ENCODE measurements at regions not wholly inside any gene's neighbourhood (a gene's known extent, or its start where the extent isn't known, plus 50 kb on each side); places are given as distances from the start of the nearest gene placed in this dataset.

DNA sequence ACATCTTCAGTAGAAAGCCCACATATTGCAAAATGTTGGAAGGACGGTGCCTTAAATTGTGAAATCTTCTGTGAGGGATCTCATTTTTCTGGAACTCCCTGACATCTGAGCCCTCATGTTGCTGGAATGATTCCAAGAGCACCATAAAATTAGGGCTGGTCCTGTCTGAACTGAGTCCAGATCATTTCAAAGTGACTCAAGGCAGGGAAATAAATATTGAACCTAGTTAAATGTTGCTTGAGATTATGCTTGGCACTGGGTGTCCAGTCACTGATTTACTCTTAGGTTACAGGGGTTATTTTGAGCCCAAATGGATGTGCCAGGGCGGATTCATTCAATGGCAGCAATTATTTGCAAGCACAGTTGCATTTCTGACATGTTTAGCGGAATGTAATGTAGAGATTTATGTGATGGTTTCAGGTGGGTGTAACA is 437.0 kb downstream of the PIK3R1 start:
- H3K4me1 Mint-ChIP-seq: no peaks in the 10 kb centered on the region
- no peak for ATAC-seq (replicated peaks; ENCODE audit: extremely low read depth, poor library complexity, severe bottlenecking)
- H3K27ac Mint-ChIP-seq (ENCODE audit: low read depth): no peak overlapping the region
- no peak overlapping the region for H3K4me3 Mint-ChIP-seq
- no peaks in the 10 kb centered on the region for H3K9me3 Mint-ChIP-seq
- H3K27me3 Mint-ChIP-seq: no peaks in the 10 kb centered on the region
- H3K36me3 Mint-ChIP-seq (ENCODE audit: insufficient read depth): no peaks in the 10 kb centered on the region
- DNase-seq (ENCODE audit: low spot score in 2 of 2): no peak

DNA sequence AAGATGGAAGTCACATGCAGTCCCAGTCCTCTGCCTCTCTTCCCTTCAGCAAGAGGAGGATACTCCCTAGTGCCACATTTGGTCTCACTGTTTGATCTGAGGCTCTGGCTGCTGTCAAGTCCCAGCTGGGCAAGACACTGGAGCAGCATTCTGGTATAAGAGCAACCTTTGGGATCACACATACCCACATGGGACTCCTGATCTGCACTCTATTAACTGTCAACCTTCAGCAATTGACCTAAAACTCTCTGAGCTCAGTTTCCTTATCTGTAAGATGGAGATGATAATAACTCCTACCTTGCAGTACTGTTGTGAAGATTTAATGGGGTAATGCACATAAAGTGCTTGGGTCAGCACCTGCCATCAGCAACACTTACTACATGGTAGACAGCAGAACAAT is 437.9 kb downstream of the PIK3R1 start:
- DNase-seq (ENCODE audit: low spot score in 2 of 2) (no peak), ATAC-seq (replicated peaks; ENCODE audit: extremely low read depth, poor library complexity, severe bottlenecking) (no peak)
- Mint-ChIP-seq H3K36me3 (ENCODE audit: insufficient read depth) (no peaks in the 10 kb centered on the region), H3K4me1 (no peaks in the 10 kb centered on the region), H3K9me3 (no peaks in the 10 kb centered on the region), H3K27me3 (no peaks in the 10 kb centered on the region), H3K4me3 (no peak overlapping the region), H3K27ac (ENCODE audit: low read depth) (no peak overlapping the region)

DNA sequence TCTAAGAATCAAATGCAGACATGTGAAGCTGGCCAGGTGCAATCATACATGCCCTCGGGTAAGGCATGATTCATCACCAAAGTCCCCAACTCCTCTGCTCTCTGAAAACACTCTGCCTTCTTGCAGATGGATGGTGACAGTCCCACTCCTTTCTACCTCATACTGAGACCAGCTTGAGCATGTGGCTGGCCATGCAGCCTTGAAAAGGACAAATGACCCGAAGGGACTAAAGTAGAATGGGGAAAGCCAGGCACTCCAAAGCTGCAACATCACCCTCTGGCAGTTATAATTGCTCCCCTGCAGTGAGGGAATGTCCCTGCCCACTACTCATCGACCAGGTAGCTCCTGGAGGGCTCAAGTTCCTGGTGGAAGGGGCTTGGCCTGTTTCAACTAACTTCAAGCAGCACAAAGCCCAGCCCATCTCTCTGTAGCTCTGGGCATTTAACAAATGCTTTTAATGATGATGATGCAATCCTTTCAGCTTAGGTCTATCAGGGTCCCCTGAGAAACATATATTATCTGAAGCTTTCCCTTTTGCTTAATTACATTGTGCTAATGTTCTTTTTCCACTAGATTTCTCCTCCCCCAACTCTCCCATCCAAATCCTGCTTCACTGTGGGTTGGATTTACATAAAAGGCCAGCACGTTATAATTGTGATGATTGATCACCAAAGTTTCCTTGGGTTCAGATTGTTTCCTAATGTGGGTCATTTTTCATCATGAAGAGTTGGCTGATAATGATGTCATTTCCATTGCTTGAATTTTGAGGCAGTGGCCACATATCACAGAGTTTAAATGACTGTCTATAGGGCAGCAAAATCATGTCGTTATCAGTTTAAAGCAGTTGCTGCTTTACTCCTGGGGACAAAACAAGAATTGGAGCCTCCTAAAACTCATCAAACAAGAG is 436.5 kb upstream of the SLC30A5 start:
- Mint-ChIP-seq H3K36me3 (ENCODE audit: insufficient read depth) (no peaks in the 10 kb centered on the region), H3K27ac (ENCODE audit: low read depth) (no peak overlapping the region), H3K9me3 (no peaks in the 10 kb centered on the region), H3K4me3 (no peak overlapping the region), H3K27me3 (no peaks in the 10 kb centered on the region), H3K4me1 (no peaks in the 10 kb centered on the region)
- no peak for ATAC-seq (replicated peaks; ENCODE audit: extremely low read depth, poor library complexity, severe bottlenecking)
- no peak for DNase-seq (ENCODE audit: low spot score in 2 of 2)

DNA sequence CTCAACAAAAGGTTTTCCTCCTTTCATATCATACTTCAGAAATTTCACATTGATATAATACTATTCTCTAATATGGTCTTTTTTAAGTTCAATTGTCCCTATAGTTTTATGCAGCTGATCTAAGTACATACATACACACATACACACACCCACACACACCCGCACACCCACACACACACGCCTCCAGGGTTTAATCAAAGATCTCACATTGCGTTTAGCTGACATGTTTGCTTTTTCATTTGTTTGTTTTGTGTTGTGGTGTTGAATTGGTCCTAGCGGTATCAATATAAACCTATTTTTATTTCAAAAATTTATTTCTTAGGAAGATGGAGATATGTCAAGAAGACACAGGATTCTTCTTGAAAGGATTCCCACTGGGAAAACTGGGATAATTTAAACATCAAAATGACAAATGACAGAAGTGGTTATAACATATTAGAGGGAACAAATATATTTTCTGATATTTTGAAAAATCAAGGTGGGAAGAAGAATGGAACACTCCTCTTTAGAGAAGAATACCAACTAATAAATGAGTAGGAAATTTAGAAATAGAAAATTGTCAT is 434.9 kb upstream of the SLC30A5 start:
- H3K36me3 Mint-ChIP-seq (ENCODE audit: insufficient read depth): no peaks in the 10 kb centered on the region
- H3K9me3 Mint-ChIP-seq: no peaks in the 10 kb centered on the region
- H3K27ac Mint-ChIP-seq (ENCODE audit: low read depth): no peak overlapping the region
- ATAC-seq (replicated peaks; ENCODE audit: extremely low read depth, poor library complexity, severe bottlenecking) (no peak), DNase-seq (ENCODE audit: low spot score in 2 of 2) (no peak)
- no peaks in the 10 kb centered on the region for H3K27me3 Mint-ChIP-seq
- H3K4me3 Mint-ChIP-seq: no peak overlapping the region
- H3K4me1 Mint-ChIP-seq: no peaks in the 10 kb centered on the region

DNA sequence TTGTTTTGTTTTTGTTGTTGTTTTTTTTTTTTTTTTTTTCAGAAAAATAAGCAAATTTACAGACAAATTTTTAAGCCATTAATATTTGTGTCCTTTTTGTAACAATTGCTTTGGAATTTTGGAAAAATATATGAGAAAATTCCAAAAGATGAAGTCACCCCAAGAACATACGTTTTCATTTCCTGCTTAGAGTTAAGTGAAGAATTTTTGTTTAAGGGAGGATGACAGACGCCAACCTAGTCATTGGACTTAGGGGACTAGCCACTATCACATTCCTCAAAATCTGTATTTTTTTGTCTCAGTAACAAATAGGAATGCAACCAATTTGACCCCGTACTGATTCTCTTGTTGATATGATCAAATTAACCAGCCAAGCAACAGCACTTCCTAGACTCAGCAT is 433.9 kb upstream of the SLC30A5 start:
- H3K4me3 Mint-ChIP-seq: no peak overlapping the region
- no peaks in the 10 kb centered on the region for H3K27me3 Mint-ChIP-seq
- H3K27ac Mint-ChIP-seq (ENCODE audit: low read depth): no peak overlapping the region
- no peaks in the 10 kb centered on the region for H3K4me1 Mint-ChIP-seq
- no peaks in the 10 kb centered on the region for H3K36me3 Mint-ChIP-seq (ENCODE audit: insufficient read depth)
- no peaks in the 10 kb centered on the region for H3K9me3 Mint-ChIP-seq
- no peak for ATAC-seq (replicated peaks; ENCODE audit: extremely low read depth, poor library complexity, severe bottlenecking)
- DNase-seq (ENCODE audit: low spot score in 2 of 2): no peak

DNA sequence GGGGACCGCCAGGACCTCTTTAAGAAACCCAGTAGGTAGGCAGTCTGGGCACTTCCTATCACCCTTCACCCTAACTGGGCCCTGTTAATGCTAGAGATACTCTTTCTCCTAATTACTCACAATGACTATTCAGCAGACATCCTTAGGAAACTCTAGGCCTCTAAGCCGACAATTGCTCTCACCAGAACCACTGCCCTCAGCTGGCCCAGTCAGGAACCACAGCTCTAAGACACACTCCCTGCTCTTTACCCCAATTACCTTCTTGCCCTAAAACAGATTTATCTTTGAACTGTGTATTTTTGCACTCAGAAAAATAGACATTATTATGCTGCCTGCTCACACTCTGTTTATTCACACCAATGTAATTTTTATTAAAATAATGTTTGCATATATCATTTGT is 432.6 kb upstream of the SLC30A5 start:
- Mint-ChIP-seq H3K27ac (ENCODE audit: low read depth) (no peak overlapping the region), H3K36me3 (ENCODE audit: insufficient read depth) (no peaks in the 10 kb centered on the region), H3K9me3 (no peaks in the 10 kb centered on the region), H3K27me3 (no peaks in the 10 kb centered on the region), H3K4me3 (no peak overlapping the region), H3K4me1 (no peaks in the 10 kb centered on the region)
- DNase-seq (ENCODE audit: low spot score in 2 of 2) (no peak), ATAC-seq (replicated peaks; ENCODE audit: extremely low read depth, poor library complexity, severe bottlenecking) (no peak)

DNA sequence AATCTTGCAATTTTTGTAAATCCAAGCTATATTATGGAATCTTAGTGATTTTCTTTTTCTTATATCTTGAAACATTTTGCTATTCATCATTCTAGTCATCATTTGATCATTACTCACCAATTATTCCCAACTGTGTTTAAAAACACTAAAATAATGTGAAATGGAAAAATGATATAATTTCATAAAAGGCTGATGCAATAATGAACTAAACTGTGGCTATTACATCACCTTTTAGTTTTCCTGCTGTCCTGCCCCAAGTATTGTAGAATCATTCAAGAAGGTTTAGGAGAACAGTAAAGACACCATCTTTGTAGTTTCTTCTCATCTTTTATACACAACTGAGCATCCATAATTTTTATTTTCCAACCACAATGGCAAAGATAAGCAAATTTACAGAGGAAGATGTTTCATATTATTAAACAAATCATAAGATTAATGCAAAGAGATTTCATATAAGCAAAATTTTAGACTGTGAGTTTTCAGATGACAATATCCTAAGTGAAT is 431.0 kb upstream of the SLC30A5 start:
- no peaks in the 10 kb centered on the region for H3K4me1 Mint-ChIP-seq
- no peak overlapping the region for H3K4me3 Mint-ChIP-seq
- H3K36me3 Mint-ChIP-seq (ENCODE audit: insufficient read depth): no peaks in the 10 kb centered on the region
- no peaks in the 10 kb centered on the region for H3K27me3 Mint-ChIP-seq
- DNase-seq (ENCODE audit: low spot score in 2 of 2) (no peak), ATAC-seq (replicated peaks; ENCODE audit: extremely low read depth, poor library complexity, severe bottlenecking) (no peak)
- no peak overlapping the region for H3K27ac Mint-ChIP-seq (ENCODE audit: low read depth)
- no peaks in the 10 kb centered on the region for H3K9me3 Mint-ChIP-seq

DNA sequence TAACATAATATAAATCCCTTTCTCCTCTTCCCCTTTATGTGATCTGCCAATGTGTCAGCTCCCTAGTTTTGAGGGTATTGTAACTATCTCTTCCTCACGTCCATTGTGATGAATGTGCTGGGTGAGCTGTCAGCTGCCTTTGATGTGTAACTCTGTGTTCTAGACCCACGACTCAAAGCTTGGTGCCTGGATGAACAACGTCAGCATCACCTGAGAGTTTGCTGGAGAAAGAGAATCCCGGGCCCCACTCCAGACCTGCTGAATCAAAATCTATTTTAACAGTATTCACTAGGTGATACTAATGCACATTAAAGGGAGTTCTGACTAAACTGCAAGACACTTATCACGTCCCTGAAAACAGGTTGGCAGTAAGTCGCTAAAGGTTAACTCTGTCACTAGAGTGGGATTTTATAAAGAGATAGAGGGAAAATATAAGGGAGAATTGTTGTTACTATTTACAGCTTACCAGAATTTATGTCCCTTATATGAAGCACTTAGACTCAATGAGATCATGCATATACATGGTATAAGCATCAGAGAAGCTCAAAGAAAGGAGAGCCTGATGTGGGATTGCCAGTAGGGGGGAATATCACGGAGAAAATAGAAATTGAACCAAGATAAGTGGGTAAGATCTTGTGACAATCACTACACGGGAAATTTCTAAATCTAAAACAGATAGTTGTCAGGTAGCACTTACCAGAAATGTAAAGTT is 423.8 kb upstream of the SLC30A5 start:
- DNase-seq (ENCODE audit: low spot score in 2 of 2): no peak
- no peak overlapping the region for H3K4me3 Mint-ChIP-seq
- no peaks in the 10 kb centered on the region for H3K36me3 Mint-ChIP-seq (ENCODE audit: insufficient read depth)
- H3K27me3 Mint-ChIP-seq: no peaks in the 10 kb centered on the region
- no peak overlapping the region for H3K27ac Mint-ChIP-seq (ENCODE audit: low read depth)
- ATAC-seq (replicated peaks; ENCODE audit: extremely low read depth, poor library complexity, severe bottlenecking): no peak
- H3K9me3 Mint-ChIP-seq: no peaks in the 10 kb centered on the region
- H3K4me1 Mint-ChIP-seq: peaks cover 10% of the 10 kb centered on the region

DNA sequence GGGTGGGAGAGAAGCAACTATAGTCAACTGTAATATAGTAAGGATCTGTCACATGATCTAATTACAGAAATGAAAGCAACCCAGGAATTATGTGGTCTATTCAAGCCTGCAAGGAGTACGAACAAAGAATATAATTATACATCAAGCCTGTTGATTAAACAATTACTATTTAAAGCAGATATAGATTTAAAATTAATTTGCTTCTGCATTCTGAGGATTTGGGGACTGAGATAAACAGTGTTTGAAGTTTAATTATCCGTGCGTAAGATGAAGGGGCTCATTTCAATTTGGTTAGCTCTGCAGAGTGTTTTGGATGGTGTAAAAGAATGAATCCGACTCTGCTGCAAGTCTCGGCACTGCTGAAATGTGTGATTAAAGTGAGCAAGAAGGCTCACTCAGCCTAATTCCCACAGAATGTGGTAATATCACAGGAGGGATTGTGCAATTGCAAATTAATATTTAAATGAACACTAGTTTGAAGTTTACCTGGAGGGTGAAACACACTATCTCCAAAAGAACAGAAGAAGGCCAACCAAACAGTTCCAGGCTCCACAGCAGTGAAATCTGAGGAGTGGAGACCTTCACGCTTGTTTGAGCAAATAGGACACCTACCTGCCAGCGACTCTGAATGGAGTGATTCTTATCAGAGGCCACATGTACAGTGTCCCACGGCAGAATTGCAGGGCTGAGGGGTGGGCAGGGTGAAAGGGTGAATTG is 420.6 kb upstream of the SLC30A5 start:
- Mint-ChIP-seq H3K4me3 (no peak overlapping the region), H3K27me3 (no peaks in the 10 kb centered on the region), H3K4me1 (peaks cover 10% of the 10 kb centered on the region), H3K27ac (ENCODE audit: low read depth) (no peak overlapping the region), H3K36me3 (ENCODE audit: insufficient read depth) (no peaks in the 10 kb centered on the region), H3K9me3 (no peaks in the 10 kb centered on the region)
- ATAC-seq (replicated peaks; ENCODE audit: extremely low read depth, poor library complexity, severe bottlenecking) (no peak), DNase-seq (ENCODE audit: low spot score in 2 of 2) (no peak)

DNA sequence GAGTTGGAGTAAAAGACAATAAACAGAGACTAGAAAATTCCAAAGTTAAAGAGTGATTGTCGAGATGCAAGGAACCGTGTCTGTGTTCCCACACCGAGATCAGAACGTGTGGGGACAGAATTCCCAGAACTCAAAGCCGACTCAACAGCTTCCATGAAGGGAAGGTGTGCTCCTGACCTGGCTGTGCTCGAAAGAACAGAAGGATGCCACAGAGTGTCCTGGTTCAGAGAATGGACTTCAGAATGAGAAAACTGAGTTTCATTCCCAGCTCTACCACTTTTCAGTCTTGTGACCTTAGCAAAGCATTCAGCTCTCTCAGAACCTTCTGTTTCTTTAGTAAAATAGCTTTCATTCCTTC is 420.0 kb upstream of the SLC30A5 start:
- Mint-ChIP-seq H3K4me3 (no peak overlapping the region), H3K27ac (ENCODE audit: low read depth) (no peak overlapping the region), H3K4me1 (peaks cover 6% of the 10 kb centered on the region), H3K9me3 (no peaks in the 10 kb centered on the region), H3K36me3 (ENCODE audit: insufficient read depth) (no peaks in the 10 kb centered on the region), H3K27me3 (no peaks in the 10 kb centered on the region)
- DNase-seq (ENCODE audit: low spot score in 2 of 2): no peak
- no peak for ATAC-seq (replicated peaks; ENCODE audit: extremely low read depth, poor library complexity, severe bottlenecking)

DNA sequence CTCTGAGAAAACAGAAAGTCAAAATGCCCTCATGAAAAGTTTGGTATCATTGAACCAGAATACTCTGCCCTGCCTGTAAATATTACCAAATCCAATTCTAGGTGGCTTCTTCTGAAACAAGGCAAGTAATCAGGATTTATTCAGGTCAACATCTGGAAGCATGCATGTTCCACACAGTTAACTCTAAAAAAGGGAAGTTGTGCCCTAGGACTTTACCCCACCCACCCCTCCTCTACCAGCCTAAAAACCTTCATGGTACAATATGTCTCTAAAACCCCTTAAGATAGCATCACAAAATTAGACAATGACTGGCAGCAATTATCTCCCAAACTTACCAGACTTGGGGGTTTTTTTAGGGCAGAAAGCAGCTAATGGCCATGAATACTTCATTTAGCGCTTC is 414.8 kb upstream of the SLC30A5 start:
- H3K36me3 Mint-ChIP-seq (ENCODE audit: insufficient read depth): no peaks in the 10 kb centered on the region
- no peak overlapping the region for H3K27ac Mint-ChIP-seq (ENCODE audit: low read depth)
- H3K4me3 Mint-ChIP-seq: no peak overlapping the region

DNA sequence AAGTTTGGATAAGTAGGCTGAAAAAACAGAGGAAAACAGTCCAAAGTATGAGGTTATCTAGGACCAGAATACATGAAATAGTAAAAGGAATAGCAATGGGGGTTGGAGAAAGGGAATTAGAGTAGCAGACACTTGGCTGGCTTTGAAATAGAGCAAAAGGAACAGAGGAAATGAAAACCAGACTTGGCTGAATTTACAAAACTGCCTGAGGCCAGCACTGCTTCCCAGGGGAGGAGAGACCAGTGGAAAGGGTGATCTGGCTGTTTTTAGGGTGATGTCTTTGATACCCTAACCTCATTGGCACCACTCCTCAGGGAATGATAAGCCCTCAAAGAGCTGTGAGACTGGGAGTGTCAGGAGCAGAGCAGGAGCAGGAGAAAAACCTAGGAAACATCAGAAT is 413.4 kb upstream of the SLC30A5 start:
- ATAC-seq (replicated peaks; ENCODE audit: extremely low read depth, poor library complexity, severe bottlenecking) (no peak), DNase-seq (ENCODE audit: low spot score in 2 of 2) (no peak)
- no peaks in the 10 kb centered on the region for H3K4me1 Mint-ChIP-seq
- H3K27me3 Mint-ChIP-seq: peaks cover 15% of the 10 kb centered on the region
- no peaks in the 10 kb centered on the region for H3K9me3 Mint-ChIP-seq
- no peaks in the 10 kb centered on the region for H3K36me3 Mint-ChIP-seq (ENCODE audit: insufficient read depth)
- H3K4me3 Mint-ChIP-seq: no peak overlapping the region
- H3K27ac Mint-ChIP-seq (ENCODE audit: low read depth): no peak overlapping the region

More for the DNA sequence above, 414.8 kb upstream of the SLC30A5 start:
- Mint-ChIP-seq H3K4me1 (no peaks in the 10 kb centered on the region), H3K9me3 (no peaks in the 10 kb centered on the region), H3K27me3 (peaks cover 15% of the 10 kb centered on the region)
- DNase-seq (ENCODE audit: low spot score in 2 of 2): no peak
- no peak for ATAC-seq (replicated peaks; ENCODE audit: extremely low read depth, poor library complexity, severe bottlenecking)
